ENCODE measurements at regions not wholly inside any gene's neighbourhood (a gene's known extent, or its start where the extent isn't known, plus 50 kb on each side); places are given as distances from the start of the nearest gene placed in this dataset.
"Not testable (repeated sequence)": the region's sequence is repeated elsewhere in the genome, so short reads cannot be mapped to it uniquely, and the experiment has no call there.

GRCh38 chr13:67518785-67519184 lies 288.6 kb upstream of the PCDH9 start:
- no peaks in the 10 kb centered on the region for H3K36me3 Mint-ChIP-seq (ENCODE audit: low read depth)
- no peaks in the 10 kb centered on the region for H3K4me1 Mint-ChIP-seq
- H3K9me3 Mint-ChIP-seq: no peaks in the 10 kb centered on the region
- no peak for TF ChIP-seq CTCF (IDR thresholded peaks at IDR 0.05; ENCODE audit: unreplicated experiment in 3 of 3)
- H3K27me3 Mint-ChIP-seq (ENCODE audit: low read depth): no peaks in the 10 kb centered on the region
- H3K27ac Mint-ChIP-seq: no peak overlapping the region
- no peak overlapping the region for H3K4me3 Mint-ChIP-seq

GRCh38 chr13:67515895-67516294 lies 285.8 kb upstream of the PCDH9 start:
- Mint-ChIP-seq H3K9me3 (no peaks in the 10 kb centered on the region), H3K4me3 (no peak overlapping the region), H3K36me3 (ENCODE audit: low read depth) (no peaks in the 10 kb centered on the region), H3K27ac (no peak overlapping the region), H3K4me1 (no peaks in the 10 kb centered on the region), H3K27me3 (ENCODE audit: low read depth) (no peaks in the 10 kb centered on the region)
- no peak for TF ChIP-seq CTCF (IDR thresholded peaks at IDR 0.05; ENCODE audit: unreplicated experiment in 3 of 3)

- Mint-ChIP-seq H3K9me3 (no peaks in the 10 kb centered on the region), H3K4me1 (no peaks in the 10 kb centered on the region), H3K36me3 (ENCODE audit: low read depth) (no peaks in the 10 kb centered on the region), H3K27me3 (ENCODE audit: low read depth) (no peaks in the 10 kb centered on the region), H3K27ac (no peak overlapping the region), H3K4me3 (no peak overlapping the region)
- TF ChIP-seq CTCF (IDR thresholded peaks at IDR 0.05; ENCODE audit: unreplicated experiment in 3 of 3): no peak
Measured at GRCh38 chr13:67509018-67509417, 278.9 kb upstream of the PCDH9 start.

- not testable (repeated sequence) for H3K27me3 Mint-ChIP-seq (ENCODE audit: low read depth); H3K9me3 Mint-ChIP-seq; H3K4me1 Mint-ChIP-seq
Measured at GRCh38 chr13:67508275-67508674, 278.1 kb upstream of the PCDH9 start.

GRCh38 chr13:67506407-67506806 lies 276.3 kb upstream of the PCDH9 start:
- TF ChIP-seq CTCF (IDR thresholded peaks at IDR 0.05; ENCODE audit: unreplicated experiment in 3 of 3): no peak
- no peak overlapping the region for H3K27ac Mint-ChIP-seq
- H3K27me3 Mint-ChIP-seq (ENCODE audit: low read depth): no peaks in the 10 kb centered on the region
- H3K36me3 Mint-ChIP-seq (ENCODE audit: low read depth): no peaks in the 10 kb centered on the region
- no peaks in the 10 kb centered on the region for H3K9me3 Mint-ChIP-seq
- H3K4me1 Mint-ChIP-seq: no peaks in the 10 kb centered on the region
- H3K4me3 Mint-ChIP-seq: no peak overlapping the region

More at GRCh38 chr13:67508275-67508674, 278.1 kb upstream of the PCDH9 start:
- H3K36me3 Mint-ChIP-seq (ENCODE audit: low read depth); H3K27ac Mint-ChIP-seq; H3K4me3 Mint-ChIP-seq: not testable (repeated sequence)

- Mint-ChIP-seq H3K4me3 (no peak overlapping the region), H3K4me1 (no peaks in the 10 kb centered on the region), H3K27me3 (ENCODE audit: low read depth) (no peaks in the 10 kb centered on the region), H3K9me3 (no peaks in the 10 kb centered on the region), H3K36me3 (ENCODE audit: low read depth) (no peaks in the 10 kb centered on the region), H3K27ac (no peak overlapping the region)
- no peak for TF ChIP-seq CTCF (IDR thresholded peaks at IDR 0.05; ENCODE audit: unreplicated experiment in 3 of 3)
Measured at GRCh38 chr13:67505376-67505775, 275.2 kb upstream of the PCDH9 start.

Measured in nephron (organoid).